ENCODE measurements at regions not wholly inside any gene's neighbourhood (a gene's known extent, or its start where the extent isn't known, plus 50 kb on each side); places are given as distances from the start of the nearest gene placed in this dataset.

DNA sequence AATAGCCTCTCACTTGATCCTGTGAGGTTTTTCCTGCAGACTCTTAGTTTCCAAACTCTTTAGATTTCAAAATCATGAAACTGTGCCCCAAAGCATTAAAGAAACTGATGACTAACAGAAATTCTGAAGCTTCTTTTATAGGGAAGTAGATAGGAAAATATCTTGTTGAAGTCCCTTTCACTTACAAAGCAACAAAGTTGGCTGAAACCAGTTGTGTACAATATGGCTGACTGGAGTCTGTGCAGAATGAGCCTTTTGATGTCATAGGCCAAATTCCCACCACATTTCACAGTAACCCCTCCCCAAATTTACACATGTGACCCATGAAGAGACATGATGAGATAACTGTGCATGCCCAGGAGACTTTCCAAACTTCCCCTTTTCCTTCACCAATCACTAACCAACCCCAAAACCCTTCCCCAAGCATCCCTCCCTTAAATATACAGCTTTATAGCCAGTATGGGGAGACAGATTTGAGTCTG lies 61.7 kb upstream of the NCK2 start:
- no peak for DNase-seq
- no peak for ATAC-seq (ENCODE audit: low read depth)
- ChIA-PET CTCF (no interaction called here), POLR2A (no interaction called here)
- Mint-ChIP-seq H3K27me3 (peaks cover 3% of the 10 kb centered on the region), H3K4me3 (no peak overlapping the region), H3K9me3 (no peaks in the 10 kb centered on the region), H3K4me1 (no peaks in the 10 kb centered on the region), H3K36me3 (ENCODE audit: low read depth) (no peaks in the 10 kb centered on the region), H3K27ac (no peak overlapping the region)
- TF ChIP-seq, protein P1, sequence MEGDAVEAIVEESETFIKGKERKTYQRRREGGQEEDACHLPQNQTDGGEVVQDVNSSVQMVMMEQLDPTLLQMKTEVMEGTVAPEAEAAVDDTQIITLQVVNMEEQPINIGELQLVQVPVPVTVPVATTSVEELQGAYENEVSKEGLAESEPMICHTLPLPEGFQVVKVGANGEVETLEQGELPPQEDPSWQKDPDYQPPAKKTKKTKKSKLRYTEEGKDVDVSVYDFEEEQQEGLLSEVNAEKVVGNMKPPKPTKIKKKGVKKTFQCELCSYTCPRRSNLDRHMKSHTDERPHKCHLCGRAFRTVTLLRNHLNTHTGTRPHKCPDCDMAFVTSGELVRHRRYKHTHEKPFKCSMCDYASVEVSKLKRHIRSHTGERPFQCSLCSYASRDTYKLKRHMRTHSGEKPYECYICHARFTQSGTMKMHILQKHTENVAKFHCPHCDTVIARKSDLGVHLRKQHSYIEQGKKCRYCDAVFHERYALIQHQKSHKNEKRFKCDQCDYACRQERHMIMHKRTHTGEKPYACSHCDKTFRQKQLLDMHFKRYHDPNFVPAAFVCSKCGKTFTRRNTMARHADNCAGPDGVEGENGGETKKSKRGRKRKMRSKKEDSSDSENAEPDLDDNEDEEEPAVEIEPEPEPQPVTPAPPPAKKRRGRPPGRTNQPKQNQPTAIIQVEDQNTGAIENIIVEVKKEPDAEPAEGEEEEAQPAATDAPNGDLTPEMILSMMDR (IDR thresholded peaks at IDR 0.05): no peak
- intact Hi-C loops (cut with micrococcal nuclease): no loop called here

DNA sequence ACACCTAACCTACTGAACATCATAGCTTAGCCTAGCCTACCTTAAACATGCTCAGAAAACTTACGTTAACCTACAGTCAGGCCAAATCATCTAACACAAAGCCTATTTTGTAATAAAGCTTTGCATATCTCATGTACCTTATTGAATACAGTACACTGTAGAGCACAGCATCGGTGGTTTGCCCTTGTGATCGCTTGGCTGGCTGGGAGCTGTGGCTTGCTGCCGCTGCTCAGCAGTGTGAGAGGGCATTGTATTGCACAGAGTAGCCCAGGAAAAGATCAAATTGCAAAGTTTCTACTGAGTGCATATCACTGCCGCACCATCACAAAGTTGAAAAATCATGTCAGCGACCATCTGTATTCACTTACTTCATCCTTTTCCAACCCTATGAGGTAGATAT lies 62.3 kb upstream of the NCK2 start:
- H3K27me3 Mint-ChIP-seq: peaks cover 6% of the 10 kb centered on the region
- TF ChIP-seq, protein P1 (IDR thresholded peaks at IDR 0.05): no peak
- DNase-seq: no peak
- H3K36me3 Mint-ChIP-seq (ENCODE audit: low read depth): no peaks in the 10 kb centered on the region
- ChIA-PET POLR2A (no interaction called here), CTCF (no interaction called here)
- H3K4me1 Mint-ChIP-seq: no peaks in the 10 kb centered on the region
- H3K4me3 Mint-ChIP-seq: no peak overlapping the region
- ATAC-seq (ENCODE audit: low read depth): no peak
- intact Hi-C loops (cut with micrococcal nuclease): no loop called here
- no peak overlapping the region for H3K27ac Mint-ChIP-seq
- H3K9me3 Mint-ChIP-seq: no peaks in the 10 kb centered on the region

DNA sequence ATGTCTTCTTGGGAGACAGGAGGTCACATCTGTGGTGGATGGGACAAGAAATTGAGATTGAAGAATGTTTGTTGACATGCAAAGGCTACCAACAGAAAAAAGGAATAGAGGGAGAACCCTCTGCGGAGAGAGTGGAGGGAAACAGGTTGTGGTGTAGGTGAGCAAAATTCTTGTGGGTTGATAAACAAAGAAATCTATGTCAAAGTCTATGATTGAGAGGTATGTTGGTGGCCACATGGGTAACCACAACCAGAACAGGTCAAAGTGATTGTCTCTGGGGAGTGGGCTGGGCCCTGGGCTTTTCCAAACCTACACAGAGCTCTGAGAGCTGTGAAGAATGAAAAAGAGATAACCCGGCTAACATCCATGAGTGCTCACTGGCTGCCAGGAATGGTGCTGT lies 62.8 kb upstream of the NCK2 start:
- peaks cover 6% of the 10 kb centered on the region for H3K27me3 Mint-ChIP-seq
- H3K27ac Mint-ChIP-seq: no peak overlapping the region
- intact Hi-C loops (cut with micrococcal nuclease): no loop called here
- H3K4me1 Mint-ChIP-seq: no peaks in the 10 kb centered on the region
- TF ChIP-seq, protein P1 (IDR thresholded peaks at IDR 0.05): no peak
- POLR2A ChIA-PET: no interaction called here
- H3K4me3 Mint-ChIP-seq: no peak overlapping the region
- no peak for DNase-seq
- ATAC-seq (ENCODE audit: low read depth): no peak
- H3K36me3 Mint-ChIP-seq (ENCODE audit: low read depth): no peaks in the 10 kb centered on the region
- CTCF ChIA-PET: no interaction called here
- H3K9me3 Mint-ChIP-seq: no peaks in the 10 kb centered on the region

DNA sequence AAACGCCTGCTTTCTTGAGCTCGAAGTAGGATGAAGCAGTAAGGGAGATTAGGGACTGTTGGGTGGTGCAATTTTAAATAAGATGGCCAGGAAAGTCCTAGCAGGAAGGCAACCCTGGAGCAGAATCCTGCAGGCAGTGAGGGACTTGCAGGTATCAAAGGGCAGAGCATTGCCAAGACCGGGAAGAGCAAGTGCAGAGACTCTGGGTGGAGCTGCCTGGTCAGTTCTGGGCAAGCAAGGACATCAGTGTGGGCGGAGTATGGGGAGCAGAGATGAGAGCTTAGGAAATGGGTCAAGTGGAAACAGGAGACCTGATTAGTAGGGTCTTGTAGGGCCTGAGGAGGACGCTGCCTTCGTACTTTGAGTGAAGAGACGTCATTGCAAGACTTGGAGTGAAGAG lies 64.4 kb upstream of the NCK2 start:
- Mint-ChIP-seq H3K4me3 (no peak overlapping the region), H3K27ac (no peak overlapping the region), H3K27me3 (peaks cover 6% of the 10 kb centered on the region), H3K4me1 (no peaks in the 10 kb centered on the region), H3K36me3 (ENCODE audit: low read depth) (no peaks in the 10 kb centered on the region), H3K9me3 (no peaks in the 10 kb centered on the region)
- CTCF ChIA-PET: no interaction called here
- intact Hi-C loops (cut with micrococcal nuclease): no loop called here
- POLR2A ChIA-PET: no interaction called here
- TF ChIP-seq, protein P1 (IDR thresholded peaks at IDR 0.05): no peak
- DNase-seq: no peak
- ATAC-seq (ENCODE audit: low read depth): no peak

DNA sequence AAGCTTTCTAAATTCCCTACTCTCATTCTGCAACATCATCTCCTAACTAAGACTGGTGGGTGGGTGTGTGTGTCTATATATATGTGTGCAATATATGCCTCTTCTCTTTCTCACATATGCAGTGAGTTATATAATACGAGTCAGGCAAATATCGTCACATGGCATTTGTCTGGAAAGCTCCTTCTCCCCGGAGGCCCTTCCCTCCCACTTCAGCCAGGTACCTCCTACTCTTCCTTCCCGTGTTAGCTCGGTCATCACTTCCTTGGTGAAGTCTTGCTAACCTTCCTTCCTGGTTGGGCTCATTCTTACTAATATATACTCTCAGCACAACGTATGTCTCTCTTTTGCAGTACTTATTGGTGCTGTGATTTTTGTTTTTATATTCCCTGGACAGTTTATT lies 66.4 kb upstream of the NCK2 start:
- POLR2A ChIA-PET: no interaction called here
- no peak for DNase-seq
- Mint-ChIP-seq H3K4me1 (no peaks in the 10 kb centered on the region), H3K27me3 (peaks cover 8% of the 10 kb centered on the region), H3K27ac (no peak overlapping the region), H3K9me3 (no peaks in the 10 kb centered on the region), H3K4me3 (no peak overlapping the region), H3K36me3 (ENCODE audit: low read depth) (no peaks in the 10 kb centered on the region)
- ATAC-seq (ENCODE audit: low read depth): no peak
- intact Hi-C loops (cut with micrococcal nuclease): no loop called here
- TF ChIP-seq, protein P1 (IDR thresholded peaks at IDR 0.05): no peak
- CTCF ChIA-PET: no interaction called here

All from activated B cell treated with CpG ODN at 0.5 μM for 24 hours (primary cell).